Progenitor cell of endocrine pancreas (in vitro differentiated cells): ENCODE measurements at regions not wholly inside any gene's neighbourhood (a gene's known extent, or its start where the extent isn't known, plus 50 kb on each side); places are given as distances from the start of the nearest gene placed in this dataset.

ENCODE experiments used
- DNase-seq: peaks from one replicate; pipeline ENCODE4 v3.0.0; 2021; ENCODE audit warnings: low spot score; ENCODE audit not compliant: unreplicated experiment
- H3K27ac Mint-ChIP-seq: 2 replicates; pipeline ENCODE4 v1.8.0; 2021; ENCODE audit warnings: mild to moderate bottlenecking, moderate library complexity, mixed read lengths
- H3K27me3 Mint-ChIP-seq: 2 replicates; pipeline ENCODE4 v1.8.0; 2021; ENCODE audit warnings: mixed read lengths
- H3K36me3 Mint-ChIP-seq: 2 replicates; pipeline ENCODE4 v1.8.0; 2022; ENCODE audit warnings: mixed read lengths; ENCODE audit not compliant: insufficient read depth
- H3K4me1 Mint-ChIP-seq: 2 replicates; pipeline ENCODE4 v1.8.0; 2021; ENCODE audit warnings: low read depth, mixed read lengths
- H3K4me3 Mint-ChIP-seq: 2 replicates; pipeline ENCODE4 v1.8.0; 2021; ENCODE audit warnings: low read depth, mild to moderate bottlenecking, moderate library complexity, mixed read lengths
- H3K9me3 Mint-ChIP-seq: 2 replicates; pipeline ENCODE4 v1.8.0; 2021; ENCODE audit warnings: low read depth, mixed read lengths
- TF ChIP-seq, protein P1 (sequence below): fragments of 200-600 bp; sonication (generic); IDR thresholded peaks from one replicate; pipeline ENCODE4 v1.5.0; 2021; ENCODE audit warnings: antibody characterized with exemption, mild to moderate bottlenecking; ENCODE audit not compliant: unreplicated experiment

GRCh38 chr11:112369374-112369773 is 108.7 kb upstream of the PLET1 start:
- no peak overlapping the region for H3K27ac Mint-ChIP-seq
- H3K9me3 Mint-ChIP-seq: peaks cover 9% of the 10 kb centered on the region
- H3K4me3 Mint-ChIP-seq: no peak overlapping the region
- TF ChIP-seq, protein P1, sequence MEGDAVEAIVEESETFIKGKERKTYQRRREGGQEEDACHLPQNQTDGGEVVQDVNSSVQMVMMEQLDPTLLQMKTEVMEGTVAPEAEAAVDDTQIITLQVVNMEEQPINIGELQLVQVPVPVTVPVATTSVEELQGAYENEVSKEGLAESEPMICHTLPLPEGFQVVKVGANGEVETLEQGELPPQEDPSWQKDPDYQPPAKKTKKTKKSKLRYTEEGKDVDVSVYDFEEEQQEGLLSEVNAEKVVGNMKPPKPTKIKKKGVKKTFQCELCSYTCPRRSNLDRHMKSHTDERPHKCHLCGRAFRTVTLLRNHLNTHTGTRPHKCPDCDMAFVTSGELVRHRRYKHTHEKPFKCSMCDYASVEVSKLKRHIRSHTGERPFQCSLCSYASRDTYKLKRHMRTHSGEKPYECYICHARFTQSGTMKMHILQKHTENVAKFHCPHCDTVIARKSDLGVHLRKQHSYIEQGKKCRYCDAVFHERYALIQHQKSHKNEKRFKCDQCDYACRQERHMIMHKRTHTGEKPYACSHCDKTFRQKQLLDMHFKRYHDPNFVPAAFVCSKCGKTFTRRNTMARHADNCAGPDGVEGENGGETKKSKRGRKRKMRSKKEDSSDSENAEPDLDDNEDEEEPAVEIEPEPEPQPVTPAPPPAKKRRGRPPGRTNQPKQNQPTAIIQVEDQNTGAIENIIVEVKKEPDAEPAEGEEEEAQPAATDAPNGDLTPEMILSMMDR: no peak
- no peaks in the 10 kb centered on the region for H3K4me1 Mint-ChIP-seq
- no peaks in the 10 kb centered on the region for H3K27me3 Mint-ChIP-seq
- DNase-seq: no peak
- no peaks in the 10 kb centered on the region for H3K36me3 Mint-ChIP-seq

DNA sequence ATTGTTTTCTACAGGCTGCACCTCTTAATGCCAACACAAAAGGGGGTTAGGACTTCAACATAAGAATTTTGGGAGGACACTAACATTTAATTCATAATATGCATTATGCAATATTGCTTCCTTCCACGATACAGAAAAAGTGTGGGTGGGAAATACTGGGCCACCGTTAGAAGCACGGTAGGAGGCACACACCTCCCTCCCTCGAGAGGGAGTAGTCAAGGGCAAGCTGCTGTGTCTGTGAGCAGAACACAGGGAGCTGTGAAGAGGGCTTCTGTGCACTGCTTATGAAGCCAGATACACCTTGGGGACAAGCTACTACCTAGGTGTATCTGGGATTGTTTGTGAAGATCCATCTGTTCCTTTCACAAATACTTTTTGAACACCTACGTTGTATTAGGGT is 109.3 kb upstream of the PLET1 start:
- H3K27me3 Mint-ChIP-seq: no peaks in the 10 kb centered on the region
- TF ChIP-seq, protein P1: no peak
- no peak overlapping the region for H3K27ac Mint-ChIP-seq
- no peak overlapping the region for H3K4me3 Mint-ChIP-seq
- no peaks in the 10 kb centered on the region for H3K36me3 Mint-ChIP-seq
- DNase-seq: no peak
- peaks cover 9% of the 10 kb centered on the region for H3K9me3 Mint-ChIP-seq
- no peaks in the 10 kb centered on the region for H3K4me1 Mint-ChIP-seq

GRCh38 chr11:112374486-112375140 is 114.0 kb upstream of the PLET1 start:
- TF ChIP-seq, protein P1: no peak
- no peaks in the 10 kb centered on the region for H3K36me3 Mint-ChIP-seq

DNA sequence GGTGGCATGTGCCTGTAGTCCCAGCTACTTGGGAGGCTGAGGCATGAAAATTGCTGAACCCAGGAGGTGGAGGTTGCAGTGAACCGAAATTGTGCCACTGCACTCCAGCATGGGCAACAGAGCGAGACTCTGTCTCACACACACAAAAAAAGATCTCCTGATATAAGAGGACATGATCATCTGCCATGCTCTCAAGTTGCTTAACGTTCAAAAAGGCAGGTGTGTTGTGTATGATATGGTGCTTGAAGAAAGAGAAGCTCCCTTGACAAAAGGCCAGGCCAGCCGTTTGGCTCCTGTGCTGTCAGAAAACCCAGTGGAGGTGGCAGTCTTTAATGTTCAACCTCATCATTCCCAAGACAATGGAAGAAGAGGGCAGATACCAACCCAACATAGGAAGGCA is 117.3 kb upstream of the PLET1 start:
- no peaks in the 10 kb centered on the region for H3K36me3 Mint-ChIP-seq
- H3K9me3 Mint-ChIP-seq: peaks cover 4% of the 10 kb centered on the region
- no peaks in the 10 kb centered on the region for H3K4me1 Mint-ChIP-seq
- H3K27ac Mint-ChIP-seq: no peak overlapping the region
- TF ChIP-seq, protein P1: no peak
- DNase-seq: no peak
- no peaks in the 10 kb centered on the region for H3K27me3 Mint-ChIP-seq
- H3K4me3 Mint-ChIP-seq: no peak overlapping the region

More at GRCh38 chr11:112374486-112375140, 114.0 kb upstream of the PLET1 start:
- H3K4me3 Mint-ChIP-seq: no peak overlapping the region
- peaks cover 9% of the 10 kb centered on the region for H3K9me3 Mint-ChIP-seq
- DNase-seq: no peak
- H3K27me3 Mint-ChIP-seq: no peaks in the 10 kb centered on the region
- no peak overlapping the region for H3K27ac Mint-ChIP-seq
- no peaks in the 10 kb centered on the region for H3K4me1 Mint-ChIP-seq

- peaks cover 4% of the 10 kb centered on the region for H3K4me1 Mint-ChIP-seq
- H3K27ac Mint-ChIP-seq: no peak overlapping the region
- no peaks in the 10 kb centered on the region for H3K27me3 Mint-ChIP-seq
- H3K4me3 Mint-ChIP-seq: no peak overlapping the region
- no peaks in the 10 kb centered on the region for H3K36me3 Mint-ChIP-seq
- no peak for DNase-seq
- TF ChIP-seq, protein P1: no peak
- H3K9me3 Mint-ChIP-seq: peaks cover 3% of the 10 kb centered on the region
Measured at GRCh38 chr11:112380464-112380863, 119.8 kb upstream of the PLET1 start.
